HEK293T (cell line): ENCODE measurements at regions not wholly inside any gene's neighbourhood (a gene's known extent, or its start where the extent isn't known, plus 50 kb on each side); places are given as distances from the start of the nearest gene placed in this dataset.

Source experiments
- CTCF ChIA-PET: fragments of 350-600 bp; formaldehyde crosslinking; extraction: SDS; loops from one replicate; lab custom pipeline; 2021; ENCODE audit warnings: antibody characterized with exemption, inconsistent platforms; lab: Yijun Ruan, JAX
- POLR2A ChIA-PET: fragments of 350-600 bp; formaldehyde crosslinking; extraction: SDS; loops from one replicate; lab custom pipeline; 2020; ENCODE audit warnings: antibody characterized with exemption, inconsistent platforms; lab: Yijun Ruan, JAX
- DNase-seq: peaks from one replicate; pipeline ENCODE4 v3.0.0; 2012; ENCODE audit warnings: mixed read lengths; ENCODE audit errors: extremely low spot score
- ARNT ChIP-seq: fragments of 450-650 bp; IDR thresholded peaks from 2 replicates; pipeline ENCODE4 v1.6.1; 2017; ENCODE audit warnings: mild to moderate bottlenecking
- BHLHE40 ChIP-seq: fragments of 450-650 bp; IDR thresholded peaks from 2 replicates; pipeline ENCODE4 v1.6.1; 2016; ENCODE audit warnings: mild to moderate bottlenecking, moderate library complexity, borderline replicate concordance
- CTBP1 ChIP-seq: fragments of 450-650 bp; IDR thresholded peaks from 2 replicates; pipeline ENCODE4 v1.6.1; 2016; ENCODE audit warnings: borderline replicate concordance
- ELF4 ChIP-seq: fragments of 450-650 bp; IDR thresholded peaks from 2 replicates; pipeline ENCODE4 v1.6.1; 2017; ENCODE audit warnings: antibody characterized with exemption
- FOXA1 ChIP-seq: fragments of 450-650 bp; IDR thresholded peaks from 2 replicates; pipeline ENCODE4 v1.6.1; 2016; ENCODE audit warnings: mild to moderate bottlenecking
- FOXK2 ChIP-seq: fragments of 450-650 bp; IDR thresholded peaks from 2 replicates; pipeline ENCODE4 v1.6.1; 2016; ENCODE audit warnings: mild to moderate bottlenecking
- FOXM1 ChIP-seq: fragments of 450-650 bp; IDR thresholded peaks from 2 replicates; pipeline ENCODE4 v1.6.1; 2017; ENCODE audit warnings: mild to moderate bottlenecking, borderline replicate concordance
- HDGF ChIP-seq: fragments of 450-650 bp; IDR thresholded peaks from 2 replicates; pipeline ENCODE4 v1.6.1; 2017; ENCODE audit warnings: antibody characterized with exemption, borderline replicate concordance
- L3MBTL2 ChIP-seq: fragments of 450-650 bp; conservative IDR thresholded peaks from 2 replicates; pipeline ENCODE4 v1.6.1; 2016; ENCODE audit warnings: mild to moderate bottlenecking
- LEF1 ChIP-seq: fragments of 450-650 bp; IDR thresholded peaks from 2 replicates; pipeline ENCODE4 v1.6.1; 2017; ENCODE audit warnings: mild to moderate bottlenecking, borderline replicate concordance
- NFRKB ChIP-seq: fragments of 450-650 bp; IDR thresholded peaks from 2 replicates; pipeline ENCODE4 v1.6.1; 2016; ENCODE audit warnings: mild to moderate bottlenecking, moderate library complexity
- SP1 ChIP-seq: fragments of 450-650 bp; IDR thresholded peaks from 2 replicates; pipeline ENCODE4 v1.6.1; 2017
- SUZ12 ChIP-seq: fragments of 450-650 bp; IDR thresholded peaks from 2 replicates; pipeline ENCODE4 v1.6.1; 2016; ENCODE audit warnings: mild to moderate bottlenecking
- TARDBP ChIP-seq: fragments of 450-650 bp; IDR thresholded peaks from 2 replicates; pipeline ENCODE4 v1.6.1; 2016
- ZNF384 ChIP-seq: fragments of 450-650 bp; IDR thresholded peaks from 2 replicates; pipeline ENCODE4 v1.6.1; 2016
- TF ChIP-seq, protein P1 (sequence below): fragments of 450-650 bp; IDR thresholded peaks from 2 replicates; pipeline ENCODE4 v1.6.1; 2016

DNA sequence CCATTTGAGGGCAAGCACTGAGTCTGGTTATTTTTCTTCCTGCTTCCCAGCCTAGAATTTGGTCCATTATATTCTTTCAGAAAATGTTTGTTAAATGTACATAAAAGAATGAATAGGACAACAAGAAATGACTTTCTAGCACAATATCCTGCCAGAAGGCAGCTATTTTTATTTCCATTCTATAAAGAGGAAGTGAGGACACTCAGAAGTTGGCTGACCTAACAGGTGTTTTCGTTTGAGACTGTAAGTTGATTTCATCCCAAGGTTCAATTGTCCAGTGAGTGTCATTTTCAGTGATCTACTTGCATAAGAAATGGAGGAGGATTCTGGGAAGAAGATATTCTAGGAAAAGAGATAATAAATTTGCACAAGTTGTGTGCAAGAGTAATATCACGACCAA, 191.9 kb upstream of the POU1F1 start:
- CTCF ChIA-PET: no interaction called here
- POLR2A ChIA-PET: no interaction called here
- no peak for DNase-seq
- TF ChIP-seq, protein P1, sequence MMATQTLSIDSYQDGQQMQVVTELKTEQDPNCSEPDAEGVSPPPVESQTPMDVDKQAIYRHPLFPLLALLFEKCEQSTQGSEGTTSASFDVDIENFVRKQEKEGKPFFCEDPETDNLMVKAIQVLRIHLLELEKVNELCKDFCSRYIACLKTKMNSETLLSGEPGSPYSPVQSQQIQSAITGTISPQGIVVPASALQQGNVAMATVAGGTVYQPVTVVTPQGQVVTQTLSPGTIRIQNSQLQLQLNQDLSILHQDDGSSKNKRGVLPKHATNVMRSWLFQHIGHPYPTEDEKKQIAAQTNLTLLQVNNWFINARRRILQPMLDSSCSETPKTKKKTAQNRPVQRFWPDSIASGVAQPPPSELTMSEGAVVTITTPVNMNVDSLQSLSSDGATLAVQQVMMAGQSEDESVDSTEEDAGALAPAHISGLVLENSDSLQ: no peak
- TF ChIP-seq ARNT (no peak), FOXA1 (no peak), HDGF (no peak), CTBP1 (no peak), BHLHE40 (no peak), ZNF384 (no peak), FOXK2 (no peak), SP1 (no peak), LEF1 (no peak)

DNA sequence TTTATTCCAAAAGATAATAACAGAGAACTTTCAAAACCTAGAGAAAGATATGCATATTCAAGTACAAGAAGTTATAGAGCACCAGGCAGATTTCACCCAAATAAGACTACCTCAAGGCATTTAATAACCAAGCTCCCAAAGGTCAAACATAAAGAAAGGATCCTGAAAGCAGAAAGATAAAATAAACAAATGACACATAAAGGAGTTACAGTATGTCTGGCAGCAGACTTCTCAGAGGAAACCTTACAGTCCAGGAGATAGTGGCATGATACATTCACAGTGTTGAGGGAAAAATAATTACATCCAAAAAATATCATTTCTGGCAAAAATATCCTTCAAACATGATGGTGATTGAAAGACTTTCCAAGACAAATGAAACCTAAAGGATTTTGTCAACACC, 185.8 kb upstream of the POU1F1 start:
- ChIA-PET CTCF (no interaction called here), POLR2A (no interaction called here)
- no peak for DNase-seq
- TF ChIP-seq SUZ12 (no peak), LEF1 (no peak), ELF4 (no peak), FOXK2 (no peak), L3MBTL2 (no peak), BHLHE40 (no peak), HDGF (no peak), ARNT (no peak), TARDBP (no peak)
- TF ChIP-seq, protein P1: no peak

DNA sequence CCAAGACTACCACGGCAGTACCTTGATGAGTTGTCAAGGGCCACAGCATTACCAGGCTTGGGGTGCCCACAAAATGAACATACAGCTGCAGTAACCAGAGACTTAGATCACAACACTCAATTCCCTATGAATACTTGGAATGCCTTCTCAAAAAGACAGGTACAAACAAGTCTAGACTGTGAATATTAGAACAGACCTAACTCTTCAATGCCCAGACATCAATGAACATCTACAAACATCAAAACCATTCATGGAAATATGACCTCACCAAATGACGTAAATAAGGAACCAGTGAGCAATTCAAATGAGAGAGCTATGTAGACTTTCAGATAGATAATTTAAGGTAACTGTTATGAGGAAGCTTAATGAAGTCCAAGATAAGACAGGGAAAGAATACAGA, 185.1 kb upstream of the POU1F1 start:
- no peak for DNase-seq
- no peak for TF ChIP-seq BHLHE40
- no peak for TF ChIP-seq FOXM1
- no peak for TF ChIP-seq FOXA1
- no peak for TF ChIP-seq ZNF384
- no peak for TF ChIP-seq L3MBTL2
- TF ChIP-seq TARDBP: no peak
- TF ChIP-seq HDGF: no peak
- TF ChIP-seq FOXK2: no peak
- no peak for TF ChIP-seq CTBP1
- no peak for TF ChIP-seq NFRKB
- no peak for TF ChIP-seq SP1
- TF ChIP-seq, protein P1: no peak
- no peak for TF ChIP-seq SUZ12
- TF ChIP-seq LEF1: no peak
- TF ChIP-seq ELF4: no peak
- no peak for TF ChIP-seq ARNT
- POLR2A ChIA-PET: no interaction called here
- CTCF ChIA-PET: no interaction called here

DNA sequence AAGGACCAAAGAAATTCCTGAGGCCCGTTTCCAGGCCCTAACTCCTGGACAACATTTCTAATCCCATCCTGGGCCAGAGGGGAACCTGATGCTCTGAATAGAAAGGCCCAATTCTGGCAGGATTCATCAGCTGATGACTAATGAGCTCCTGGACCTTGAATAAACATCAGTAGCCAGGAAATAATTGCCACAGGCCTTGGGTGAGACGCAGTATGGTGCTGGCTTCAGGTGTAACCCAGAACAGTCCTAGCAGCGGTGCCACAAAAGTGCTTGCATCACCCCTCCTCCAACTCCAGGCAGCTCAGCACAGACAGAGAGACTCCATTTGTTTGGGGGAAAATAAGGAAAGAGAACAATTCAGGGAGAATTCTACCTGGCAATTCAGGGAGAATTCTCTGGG, 184.7 kb upstream of the POU1F1 start:
- ChIA-PET POLR2A (no interaction called here), CTCF (no interaction called here)
- no peak for DNase-seq
- TF ChIP-seq, protein P1: no peak
- no peak for TF ChIP-seq FOXK2
- TF ChIP-seq ARNT: no peak
- TF ChIP-seq FOXM1: no peak
- no peak for TF ChIP-seq L3MBTL2

DNA sequence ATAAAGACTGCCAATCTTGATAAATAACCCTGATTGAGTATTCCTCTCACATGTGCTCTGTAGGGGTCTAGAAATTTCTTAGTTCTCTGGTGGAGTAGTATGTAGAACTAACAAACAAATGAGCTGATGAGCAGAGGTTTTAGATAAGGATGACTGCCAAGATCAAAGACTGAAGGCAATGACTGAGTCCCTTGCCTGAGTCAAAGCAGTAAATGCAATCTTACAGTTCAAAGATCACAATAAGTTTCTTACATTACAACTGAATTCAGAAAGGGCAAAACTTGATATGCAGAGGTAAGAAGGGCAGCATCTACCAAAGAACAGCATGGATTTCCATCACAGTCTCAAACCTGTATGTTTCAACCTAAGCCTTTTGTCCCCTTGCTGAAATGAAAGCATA, 172.2 kb upstream of the POU1F1 start:
- no peak for DNase-seq
- ChIA-PET CTCF (no interaction called here), POLR2A (no interaction called here)
- TF ChIP-seq LEF1 (no peak), ZNF384 (no peak), BHLHE40 (no peak), CTBP1 (no peak), FOXM1 (no peak), FOXK2 (no peak), FOXA1 (no peak), TARDBP (no peak), ARNT (no peak)

DNA sequence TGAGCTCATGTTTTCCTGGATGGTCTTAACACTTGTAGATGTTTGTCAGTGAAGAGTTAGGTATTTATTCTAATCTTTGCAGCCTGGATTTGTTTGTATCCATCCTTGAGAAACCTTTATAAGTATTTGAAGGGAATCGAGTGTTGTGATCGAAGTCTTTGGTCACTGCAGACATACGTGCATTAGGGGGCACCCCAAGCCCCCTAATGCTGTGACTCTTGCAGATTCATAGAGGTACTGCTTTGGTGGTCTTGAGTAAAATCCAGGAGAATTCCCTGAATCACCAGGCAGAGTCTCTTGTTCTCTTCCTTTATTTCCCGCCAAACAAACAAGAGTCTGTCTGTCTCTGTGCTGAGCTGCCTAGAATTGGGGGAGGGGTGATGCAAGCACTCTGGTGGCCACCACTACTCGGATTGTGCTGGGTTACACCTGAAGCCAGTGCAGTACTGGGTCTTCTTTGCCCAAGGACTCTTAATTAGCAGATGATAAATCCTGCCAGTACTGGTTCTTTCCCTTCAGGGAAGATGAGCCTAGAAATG, 170.5 kb upstream of the POU1F1 start:
- no peak for DNase-seq
- TF ChIP-seq HDGF (no peak), SP1 (no peak), TARDBP (no peak), ARNT (no peak), ELF4 (no peak)
- TF ChIP-seq, protein P1: no peak
- CTCF ChIA-PET: no interaction called here
- POLR2A ChIA-PET: no interaction called here
